OCI-LY3 (cell line): ENCODE measurements at regions not wholly inside any gene's neighbourhood (a gene's known extent, or its start where the extent isn't known, plus 50 kb on each side); places are given as distances from the start of the nearest gene placed in this dataset.
A peak's percentile ranks its signal among the peaks of the same experiment; 100 is the strongest.

Experiments used
- H2AFZ ChIP-seq: fragments of 200-600, 300-600 bp; shearing (Covaris generic); 2 replicates; pipeline ENCODE4 v1.6.0; 2014; ENCODE audit warnings: antibody characterized with exemption, low read depth, low read length
- H3K27ac ChIP-seq: fragments of 200-600, 300-600 bp; sonication (generic); 2 replicates; pipeline ENCODE4 v1.5.1; 2014; ENCODE audit warnings: mild to moderate bottlenecking, low read length, moderate library complexity, mixed read lengths
- H3K27me3 ChIP-seq: fragments of 200-600, 300-600 bp; sonication (generic); 2 replicates; pipeline ENCODE4 v1.6.1; 2014; ENCODE audit warnings: low read depth, low read length, mixed read lengths
- H3K36me3 ChIP-seq: fragments of 200-600, 300-600 bp; sonication (generic); replicated peaks from 2 replicates; pipeline ENCODE3; 2014; ENCODE audit warnings: low read depth, low read length, mixed read lengths
- H3K4me1 ChIP-seq: fragments of 300-600, 200-600 bp; sonication (generic); 2 replicates; pipeline ENCODE4 v1.6.1; 2014; ENCODE audit warnings: low read length, mixed read lengths
- H3K4me2 ChIP-seq: fragments of 200-600, 300-600 bp; sonication (generic); 2 replicates; pipeline ENCODE4 v1.6.1; 2014; ENCODE audit warnings: low read length, mixed read lengths
- H3K4me3 ChIP-seq: fragments of 300-600, 200-600 bp; sonication (generic); 2 replicates; pipeline ENCODE4 v1.5.1; 2014; ENCODE audit warnings: antibody characterized with exemption, mild to moderate bottlenecking, low read length, moderate library complexity
- H3K79me2 ChIP-seq: fragments of 300-600, 200-600 bp; shearing (Covaris generic); 2 replicates; pipeline ENCODE4 v1.6.1; 2014; ENCODE audit warnings: mild to moderate bottlenecking, low read length, mixed read lengths
- H3K9ac ChIP-seq: fragments of 300-600, 200-600 bp; shearing (Covaris generic); 2 replicates; pipeline ENCODE4 v1.6.0; 2014; ENCODE audit warnings: mild to moderate bottlenecking, low read length, moderate library complexity
- H3K9me3 ChIP-seq: fragments of 200-600, 300-600 bp; shearing (Covaris generic); 2 replicates; pipeline ENCODE4 v1.6.1; 2014; ENCODE audit warnings: low read length, mixed read lengths; ENCODE audit not compliant: insufficient read depth
- H4K20me1 ChIP-seq: fragments of 200-600, 300-600 bp; sonication (generic); 2 replicates; pipeline ENCODE4 v1.6.1; 2016; ENCODE audit warnings: low read length, mixed read lengths; ENCODE audit not compliant: insufficient read depth
- CTCF ChIP-seq: fragments of 200-600, 300-600 bp; sonication (generic); IDR thresholded peaks from 2 replicates; pipeline ENCODE4 v1.5.1; 2014; ENCODE audit warnings: antibody characterized with exemption, low read length, low read depth
- EZH2phosphoT487 ChIP-seq: fragments of 200-600 bp; shearing (Covaris generic); IDR thresholded peaks from 2 replicates; pipeline ENCODE4 v1.6.1; 2018; ENCODE audit warnings: antibody characterized with exemption, mixed run types, low read depth

- Histone ChIP-seq H3K36me3 (no peaks in the 10 kb centered on the region), H2AFZ (no peak overlapping the region), H3K27me3 (no peaks in the 10 kb centered on the region), H3K9me3 (no peaks in the 10 kb centered on the region), H3K27ac (peak overlapping the region; percentile 76; the same call in 1 of the 2 replicates), H3K79me2 (no peaks in the 10 kb centered on the region), H3K4me1 (peaks cover 65% of the 10 kb centered on the region), H4K20me1 (no peaks in the 10 kb centered on the region), H3K4me2 (peak overlapping the region; percentile 75; the same call in 1 of the 2 replicates), H3K4me3 (no peak overlapping the region), H3K9ac (no peak overlapping the region)
- TF ChIP-seq CTCF (no peak), EZH2phosphoT487 (no peak)
Measured at GRCh38 chr18:27653247-27653646, 468.1 kb upstream of the CHST9 start.

GRCh38 chr18:27652480-27653121, 467.5 kb upstream of the CHST9 start:
- H3K4me2 ChIP-seq = peak overlapping the region; percentile 75
- no peaks in the 10 kb centered on the region for H4K20me1 ChIP-seq
- peak overlapping the region; percentile 76 for H3K27ac ChIP-seq
- peak overlapping the region; percentile 33; the same call in 1 of the 2 replicates for H3K9ac ChIP-seq
- TF ChIP-seq EZH2phosphoT487 = no peak
- no peak for TF ChIP-seq CTCF
- no peaks in the 10 kb centered on the region for H3K9me3 ChIP-seq
- peaks cover 60% of the 10 kb centered on the region for H3K4me1 ChIP-seq
- no peaks in the 10 kb centered on the region for H3K79me2 ChIP-seq
- H3K36me3 ChIP-seq = no peaks in the 10 kb centered on the region
- H3K27me3 ChIP-seq = no peaks in the 10 kb centered on the region
- H3K4me3 ChIP-seq = peak overlapping the region; percentile 52
- peak overlapping the region; percentile 78 for H2AFZ ChIP-seq

GRCh38 chr18:27649621-27650020, 464.5 kb upstream of the CHST9 start:
- H3K9me3 ChIP-seq = no peaks in the 10 kb centered on the region
- no peak overlapping the region for H3K27ac ChIP-seq
- no peak overlapping the region for H2AFZ ChIP-seq
- no peaks in the 10 kb centered on the region for H3K36me3 ChIP-seq
- H3K4me1 ChIP-seq = peaks cover 31% of the 10 kb centered on the region
- no peak overlapping the region for H3K4me3 ChIP-seq
- H3K27me3 ChIP-seq = no peaks in the 10 kb centered on the region
- H3K4me2 ChIP-seq = 0 out of 2 replicates have a peak overlapping the region, but pooled peaks have one; percentile 12
- no peak overlapping the region for H3K9ac ChIP-seq
- H3K79me2 ChIP-seq = no peaks in the 10 kb centered on the region
- TF ChIP-seq CTCF (no peak), EZH2phosphoT487 (no peak)
- H4K20me1 ChIP-seq = no peaks in the 10 kb centered on the region

- H3K9me3 ChIP-seq = no peaks in the 10 kb centered on the region
- no peaks in the 10 kb centered on the region for H3K36me3 ChIP-seq
- H3K9ac ChIP-seq = no peak overlapping the region
- H3K4me1 ChIP-seq = peaks cover 11% of the 10 kb centered on the region
- H4K20me1 ChIP-seq = no peaks in the 10 kb centered on the region
- H2AFZ ChIP-seq = no peak overlapping the region
- H3K4me3 ChIP-seq = no peak overlapping the region
- H3K27ac ChIP-seq = no peak overlapping the region
- H3K79me2 ChIP-seq = no peaks in the 10 kb centered on the region
- no peak for TF ChIP-seq EZH2phosphoT487
- TF ChIP-seq CTCF = no peak
- no peaks in the 10 kb centered on the region for H3K27me3 ChIP-seq
- H3K4me2 ChIP-seq = no peak overlapping the region
Measured at GRCh38 chr18:27645929-27646328, 460.8 kb upstream of the CHST9 start.
